ENCODE measurements at regions not wholly inside any gene's neighbourhood (a gene's known extent, or its start where the extent isn't known, plus 50 kb on each side); places are given as distances from the start of the nearest gene placed in this dataset.

GRCh38 chr10:93222211-93222754, 148.6 kb downstream of the CYP26A1 start:
- no peak for DNase-seq (ENCODE audit: low read depth, low spot score)
- Histone ChIP-seq H3K9me1 (replicated peaks; ENCODE audit: control insufficient read depth, extremely low read depth, insufficient read depth, low read length) (no peaks in the 10 kb centered on the region), H3K9ac (replicated peaks; ENCODE audit: extremely low read depth, insufficient read depth, low read length) (no peak overlapping the region), H3K4me1 (ENCODE audit: control insufficient read depth, extremely low read depth, insufficient read depth, low read length) (no peaks in the 10 kb centered on the region), H3K27me3 (ENCODE audit: control insufficient read depth in 2 of 2, insufficient read depth in 2 of 2, low read length in 2 of 2) (peaks cover 5 to 13% of the 10 kb centered on the region in 2 experiments), H3K36me3 (ENCODE audit: control insufficient read depth in 2 of 2, extremely low read depth in 1 of 2, insufficient read depth in 2 of 2, low read length in 2 of 2) (no peaks in the 10 kb centered on the region), H3K79me2 (ENCODE audit: control insufficient read depth, insufficient read depth, low read length) (no peaks in the 10 kb centered on the region), H3K4me2 (ENCODE audit: insufficient read depth, low read length) (no peak overlapping the region), H3K9me3 (replicated peaks; ENCODE audit: control insufficient read depth, insufficient read depth, low read length) (no peaks in the 10 kb centered on the region), H4K20me1 (replicated peaks; ENCODE audit: control insufficient read depth, extremely low read depth, insufficient read depth, low read length) (no peaks in the 10 kb centered on the region), H2AFZ (ENCODE audit: low read depth, low read length) (no peak overlapping the region), H3K27ac (ENCODE audit: insufficient read depth, low read depth, low read length) (no peak overlapping the region), H3K4me3 (replicated peaks in 1 of 3; ENCODE audit: insufficient read depth in 1 of 3, low read depth in 1 of 3, low read length in 3 of 3) (no peak overlapping the region)
- ChIA-PET CTCF (no interaction called here), POLR2A (no interaction called here)
- TF ChIP-seq POLR2AphosphoS5 (IDR thresholded peaks at IDR 0.05; ENCODE audit: insufficient read depth, low read depth, low read length) (no peak), MAX (IDR thresholded peaks at IDR 0.05; ENCODE audit: insufficient read depth, insufficient read length) (no peak), MYC (IDR thresholded peaks at IDR 0.05; ENCODE audit: low read depth, low read length) (no peak), JUN (IDR thresholded peaks at IDR 0.05; ENCODE audit: borderline replicate concordance, insufficient read depth, insufficient read length, low read depth) (no peak), EZH2 (IDR thresholded peaks at IDR 0.05; ENCODE audit: borderline replicate concordance, low read depth, low read length, severe bottlenecking) (no peak), GATA2 (IDR thresholded peaks at IDR 0.05; ENCODE audit: insufficient read depth, insufficient read length, low read depth, low read length) (no peak), POLR2A (IDR thresholded peaks at IDR 0.05; ENCODE audit: low read depth, low read length) (no peak), FOS (IDR thresholded peaks at IDR 0.05; ENCODE audit: borderline replicate concordance, insufficient read depth, low read length) (no peak)
- TF ChIP-seq, protein P1, sequence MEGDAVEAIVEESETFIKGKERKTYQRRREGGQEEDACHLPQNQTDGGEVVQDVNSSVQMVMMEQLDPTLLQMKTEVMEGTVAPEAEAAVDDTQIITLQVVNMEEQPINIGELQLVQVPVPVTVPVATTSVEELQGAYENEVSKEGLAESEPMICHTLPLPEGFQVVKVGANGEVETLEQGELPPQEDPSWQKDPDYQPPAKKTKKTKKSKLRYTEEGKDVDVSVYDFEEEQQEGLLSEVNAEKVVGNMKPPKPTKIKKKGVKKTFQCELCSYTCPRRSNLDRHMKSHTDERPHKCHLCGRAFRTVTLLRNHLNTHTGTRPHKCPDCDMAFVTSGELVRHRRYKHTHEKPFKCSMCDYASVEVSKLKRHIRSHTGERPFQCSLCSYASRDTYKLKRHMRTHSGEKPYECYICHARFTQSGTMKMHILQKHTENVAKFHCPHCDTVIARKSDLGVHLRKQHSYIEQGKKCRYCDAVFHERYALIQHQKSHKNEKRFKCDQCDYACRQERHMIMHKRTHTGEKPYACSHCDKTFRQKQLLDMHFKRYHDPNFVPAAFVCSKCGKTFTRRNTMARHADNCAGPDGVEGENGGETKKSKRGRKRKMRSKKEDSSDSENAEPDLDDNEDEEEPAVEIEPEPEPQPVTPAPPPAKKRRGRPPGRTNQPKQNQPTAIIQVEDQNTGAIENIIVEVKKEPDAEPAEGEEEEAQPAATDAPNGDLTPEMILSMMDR (IDR thresholded peaks at IDR 0.05; ENCODE audit: extremely low read depth in 1 of 2, insufficient read depth in 1 of 2, low read depth in 1 of 2, low read length in 2 of 2), result no peak
- intact Hi-C loops (cut with micrococcal nuclease), result no loop called here
- FAIRE-seq, result no peak
- no TSS peak for BruUV-seq (replicated peaks)
- dilution Hi-C loops (cut with MboI; ENCODE audit: extremely low pct_ligation_motif_present, low sequenced_read_pairs), result no loop called here
